GM12891 (cell line): ENCODE measurements at regions not wholly inside any gene's neighbourhood (a gene's known extent, or its start where the extent isn't known, plus 50 kb on each side); places are given as distances from the start of the nearest gene placed in this dataset.

Experiments used
- DNase-seq: peaks from one replicate; pipeline ENCODE4 v3.0.0; 2011; ENCODE audit warnings: low spot score; ENCODE audit not compliant: insufficient read length
- FAIRE-seq: peaks from 2 replicates; lab custom pipeline; 2011; peaks lifted over from hg19 to GRCh38; lab: Jason Lieb, UNC
- PAX5 ChIP-seq: IDR thresholded peaks from 2 replicates; pipeline ENCODE4 v1.6.1; 2011; ENCODE audit warnings: low read length, moderate library complexity, mild to moderate bottlenecking; ENCODE audit not compliant: insufficient read depth, severe bottlenecking
- POLR2A ChIP-seq: IDR thresholded peaks from 2 replicates; pipeline ENCODE4 v1.6.1; 2011; ENCODE audit warnings: low read depth, low read length, control low read depth
- POLR2AphosphoS5 ChIP-seq: IDR thresholded peaks from 2 replicates; pipeline ENCODE4 v1.6.1; 2011; ENCODE audit warnings: low read depth, low read length, control low read depth
- POU2F2 ChIP-seq: IDR thresholded peaks from 2 replicates; pipeline ENCODE4 v1.6.1; 2011; ENCODE audit warnings: low read depth, mild to moderate bottlenecking, control low read depth, low read length, moderate library complexity
- SPI1 ChIP-seq: IDR thresholded peaks from 2 replicates; pipeline ENCODE4 v1.6.1; 2011; ENCODE audit warnings: low read depth, low read length, control low read depth
- TAF1 ChIP-seq: IDR thresholded peaks from 2 replicates; pipeline ENCODE4 v1.6.1; 2011; ENCODE audit warnings: low read depth, low read length, control low read depth

GRCh38 chr2:150997066-150997465 is 264.6 kb downstream of the RBM43 start:
- no peak for TF ChIP-seq POLR2A
- FAIRE-seq (no peak), DNase-seq (no peak)

DNA sequence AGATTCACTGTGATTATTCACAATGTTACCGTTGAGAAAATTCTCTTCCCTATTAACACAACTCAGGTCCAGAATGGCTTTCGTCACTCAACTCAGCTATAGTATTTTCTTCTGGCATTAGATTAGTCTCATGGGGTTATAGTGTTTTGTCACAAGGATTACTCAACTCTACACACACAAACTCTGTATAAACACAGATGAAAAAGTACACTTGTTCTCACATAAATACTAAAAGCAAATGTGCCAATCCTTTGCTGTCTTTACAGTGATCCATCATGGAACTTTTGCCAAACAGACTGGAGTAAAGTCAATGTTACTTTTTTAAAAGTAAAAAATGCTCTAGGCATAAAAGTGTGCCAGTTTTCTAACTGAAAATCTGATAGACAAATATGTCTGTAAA is 267.6 kb downstream of the RBM43 start:
- DNase-seq (no peak), FAIRE-seq (no peak)
- TF ChIP-seq POLR2A (no peak), SPI1 (no peak), TAF1 (no peak), POU2F2 (no peak), POLR2AphosphoS5 (no peak), PAX5 (no peak)

DNA sequence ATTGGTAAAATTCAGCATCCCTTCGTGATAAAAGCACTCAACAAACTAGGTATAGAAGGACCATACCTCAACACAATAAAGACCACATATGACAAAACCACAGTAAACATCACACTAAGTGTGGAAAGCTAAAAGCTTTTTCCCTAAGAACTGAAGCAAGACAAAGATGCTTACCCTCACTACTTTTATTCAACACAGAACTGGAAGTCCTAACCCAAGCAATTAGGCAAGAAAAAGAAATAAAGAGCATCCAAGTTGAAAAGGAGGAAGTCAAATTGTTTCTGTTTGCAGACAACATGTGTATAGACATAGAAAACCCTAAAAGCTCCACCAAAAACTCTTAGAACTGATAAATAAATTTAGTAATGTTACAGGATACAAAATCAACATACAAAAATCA is 271.7 kb downstream of the RBM43 start:
- DNase-seq (no peak), FAIRE-seq (no peak)
- no peak for TF ChIP-seq SPI1
- no peak for TF ChIP-seq POU2F2
- no peak for TF ChIP-seq POLR2A
- no peak for TF ChIP-seq POLR2AphosphoS5
- TF ChIP-seq TAF1 = no peak
- no peak for TF ChIP-seq PAX5

DNA sequence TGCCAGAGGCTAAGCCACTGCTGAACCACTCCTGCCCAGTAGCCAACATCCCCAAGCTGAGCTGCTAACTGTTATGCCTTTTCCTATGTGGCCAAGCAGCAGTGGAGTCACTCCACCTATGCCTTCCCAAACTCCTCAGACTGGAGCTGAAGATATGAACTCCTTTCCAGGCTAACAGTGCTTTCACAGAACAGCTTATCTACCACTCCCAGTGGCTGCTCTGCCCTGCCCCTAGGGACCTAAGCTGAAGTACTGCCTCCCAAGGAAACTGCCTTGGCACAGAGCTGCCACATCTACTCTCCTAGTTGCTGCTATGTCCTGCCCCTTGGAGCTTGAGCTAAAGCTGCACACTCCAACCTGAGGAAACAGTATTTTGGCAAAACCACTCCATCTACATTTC is 275.9 kb downstream of the RBM43 start:
- no peak for TF ChIP-seq POLR2A
- TF ChIP-seq POLR2AphosphoS5 = no peak
- no peak for TF ChIP-seq SPI1
- TF ChIP-seq PAX5 = no peak
- no peak for TF ChIP-seq POU2F2
- TF ChIP-seq TAF1 = no peak
- DNase-seq (no peak), FAIRE-seq (no peak)

GRCh38 chr2:150983314-150983897 is 278.3 kb downstream of the RBM43 start:
- no peak for TF ChIP-seq PAX5
- TF ChIP-seq TAF1 = no peak
- TF ChIP-seq SPI1 = no peak
- no peak for TF ChIP-seq POU2F2
- no peak for TF ChIP-seq POLR2AphosphoS5
- TF ChIP-seq POLR2A = no peak
- DNase-seq = no peak
- no peak for FAIRE-seq

DNA sequence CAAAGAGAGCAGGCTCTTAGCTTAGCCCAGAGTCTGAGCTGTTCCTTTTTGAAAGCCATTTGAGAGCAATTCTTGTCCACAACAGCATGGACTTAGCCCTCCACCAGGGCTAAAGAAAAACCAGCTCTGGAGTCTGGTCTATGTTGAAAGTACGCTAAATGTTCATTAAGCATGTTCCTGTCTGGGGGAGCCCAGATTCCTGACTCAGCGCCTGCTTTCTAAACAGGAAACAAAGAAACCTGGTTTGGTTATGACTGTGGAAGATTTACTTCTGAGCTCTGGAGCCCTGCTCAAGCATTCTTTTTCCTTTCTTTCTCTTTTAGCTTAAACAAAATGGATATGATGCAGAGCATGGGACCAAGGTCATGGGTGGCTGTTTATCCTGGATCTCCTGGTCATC is 279.8 kb downstream of the RBM43 start:
- DNase-seq = no peak
- no peak for TF ChIP-seq POU2F2
- TF ChIP-seq POLR2A = no peak
- TF ChIP-seq SPI1 = no peak
- TF ChIP-seq PAX5 = no peak
- no peak for TF ChIP-seq POLR2AphosphoS5
- no peak for TF ChIP-seq TAF1
- FAIRE-seq = no peak

GRCh38 chr2:150978053-150978452 is 283.6 kb downstream of the RBM43 start:
- no peak for TF ChIP-seq POU2F2
- TF ChIP-seq POLR2A = no peak
- TF ChIP-seq PAX5 = no peak
- no peak for TF ChIP-seq SPI1
- no peak for TF ChIP-seq POLR2AphosphoS5
- TF ChIP-seq TAF1 = no peak
- FAIRE-seq = no peak
- no peak for DNase-seq

GRCh38 chr2:150977296-150977695 is 284.4 kb downstream of the RBM43 start:
- TF ChIP-seq SPI1 = no peak
- TF ChIP-seq POU2F2 = no peak
- TF ChIP-seq PAX5 = no peak
- TF ChIP-seq POLR2AphosphoS5 = no peak
- no peak for TF ChIP-seq POLR2A
- no peak for TF ChIP-seq TAF1
- FAIRE-seq (no peak), DNase-seq (no peak)

GRCh38 chr2:150976604-150977003 is 285.1 kb downstream of the RBM43 start:
- TF ChIP-seq POU2F2 (no peak), POLR2A (no peak), PAX5 (no peak), TAF1 (no peak), POLR2AphosphoS5 (no peak), SPI1 (no peak)
- FAIRE-seq = no peak
- DNase-seq = no peak

- FAIRE-seq = no peak
- no peak for DNase-seq
- TF ChIP-seq POLR2A (no peak), TAF1 (no peak), POU2F2 (no peak), SPI1 (no peak), PAX5 (no peak), POLR2AphosphoS5 (no peak)
These were observed 286.8 kb downstream of the RBM43 start for GRCh38 chr2:150974864-150975263.

GRCh38 chr2:150974234-150974633 is 287.4 kb downstream of the RBM43 start:
- no peak for FAIRE-seq
- no peak for DNase-seq
- no peak for TF ChIP-seq SPI1
- TF ChIP-seq POU2F2 = no peak
- TF ChIP-seq TAF1 = no peak
- no peak for TF ChIP-seq PAX5
- no peak for TF ChIP-seq POLR2A
- TF ChIP-seq POLR2AphosphoS5 = no peak
